Sigmoid colon (tissue), 4 donors: ENCODE measurements at regions not wholly inside any gene's neighbourhood (a gene's known extent, or its start where the extent isn't known, plus 50 kb on each side); places are given as distances from the start of the nearest gene placed in this dataset.

ENCODE experiments used
- CTCF ChIP-seq, 4 experiments: fragments of 450-650 bp in 3 of 4; fragments of 200-600 bp in 1 of 4; IDR thresholded peaks; one replicate each; pipeline ENCODE4 v1.5.1; 2016 to 2019; ENCODE audit warnings: antibody characterized with exemption in 4 of 4, mild to moderate bottlenecking in 3 of 4, moderate library complexity in 2 of 4
- EP300 ChIP-seq, 4 donors: sonication (generic); formaldehyde crosslinking; IDR thresholded peaks; one replicate each; pipeline ENCODE4 v1.6.1; 2017; ENCODE audit warnings: antibody characterized with exemption in 4 of 4
- POLR2A ChIP-seq, 2 donors: fragments of 450-650 bp; IDR thresholded peaks; one replicate each; pipeline ENCODE4 v1.6.1; 2016; ENCODE audit warnings: antibody characterized with exemption in 2 of 2, mild to moderate bottlenecking in 2 of 2, moderate library complexity in 2 of 2

DNA sequence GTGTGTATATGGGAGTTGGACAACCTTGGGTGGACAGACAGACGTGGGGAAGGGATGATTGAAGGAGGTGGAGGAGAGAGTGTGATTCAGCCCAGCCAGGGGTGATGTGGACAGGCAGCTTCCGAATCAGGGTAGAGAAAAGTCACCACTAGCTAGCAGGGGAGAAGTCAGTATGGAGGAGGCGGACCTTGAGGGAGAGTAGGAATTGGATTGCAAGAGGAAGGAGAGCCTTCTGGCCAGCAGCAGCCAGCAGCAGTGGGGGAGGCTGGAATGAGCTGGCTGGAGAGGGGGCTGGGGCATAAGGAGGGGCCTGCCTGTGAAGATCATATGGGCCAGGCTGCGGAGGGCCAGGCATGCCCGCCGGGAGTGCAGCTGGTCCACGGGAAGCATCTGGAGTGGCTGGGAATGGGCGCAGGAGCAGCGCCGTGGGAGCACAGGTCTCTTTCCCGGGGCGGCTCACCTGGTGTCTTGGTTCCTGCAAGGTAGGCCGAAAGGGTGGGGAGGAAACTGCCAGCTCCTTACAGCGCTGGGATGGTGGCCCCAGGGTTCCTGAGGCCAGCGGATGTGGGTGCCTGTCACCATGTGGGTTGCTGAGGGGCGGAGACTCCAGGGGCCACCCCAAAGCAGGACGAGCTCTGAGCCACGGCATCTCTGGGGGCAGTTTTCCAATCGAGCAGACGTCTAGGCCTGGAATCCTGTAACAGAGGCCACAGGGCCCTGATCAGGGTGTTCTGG lies 235.3 kb downstream of the SEC14L1 start:
- TF ChIP-seq CTCF (IDR thresholded peaks at IDR 0.05) (no peak), POLR2A (IDR thresholded peaks at IDR 0.05) (no peak), EP300 (IDR thresholded peaks at IDR 0.05) (peak in 1 of 4 donors; percentile 7)
